ELF-1 (cell line): ENCODE measurements at regions not wholly inside any gene's neighbourhood (a gene's known extent, or its start where the extent isn't known, plus 50 kb on each side); places are given as distances from the start of the nearest gene placed in this dataset.
"Not testable (repeated sequence)": the region's sequence is repeated elsewhere in the genome, so short reads cannot be mapped to it uniquely, and the experiment has no call there.

Experiments used
- DNase-seq: peaks from one replicate; pipeline ENCODE4 v3.0.0-alpha.2; 2016; ENCODE audit warnings: low read depth, low spot score

DNA sequence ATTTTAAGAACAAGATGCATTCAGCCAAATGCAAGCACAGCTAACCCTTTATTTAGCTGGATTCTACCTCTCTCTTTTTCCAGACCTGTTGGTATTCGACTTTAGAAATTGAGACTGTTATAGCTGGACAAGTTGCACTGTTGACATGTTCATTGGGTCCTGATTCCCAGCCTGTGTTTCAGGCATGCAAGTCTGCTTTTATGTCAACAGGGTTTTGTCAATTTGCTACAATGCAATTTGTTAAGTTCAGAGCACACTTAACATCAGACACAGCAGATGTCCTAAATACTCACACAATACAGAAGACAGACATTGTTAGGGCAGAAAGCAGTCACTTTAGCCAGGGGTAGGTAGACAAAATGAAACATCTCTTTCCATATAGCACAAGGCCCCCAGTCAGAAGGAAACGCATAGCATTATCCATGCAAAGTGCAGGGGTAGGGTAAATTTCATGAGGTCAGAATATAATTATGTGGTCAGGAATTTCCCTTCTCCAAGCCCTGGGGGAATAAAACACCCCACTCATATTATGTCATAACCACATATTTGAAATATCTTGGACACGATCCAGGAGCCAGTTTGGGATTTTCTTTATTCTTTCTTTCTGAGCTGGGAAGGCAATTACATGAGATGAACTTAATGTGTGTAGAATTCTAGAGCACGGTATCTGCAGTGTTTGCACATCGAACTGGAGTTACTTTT is 504.1 kb downstream of the NTRK3 start:
- DNase-seq, result no peak

DNA sequence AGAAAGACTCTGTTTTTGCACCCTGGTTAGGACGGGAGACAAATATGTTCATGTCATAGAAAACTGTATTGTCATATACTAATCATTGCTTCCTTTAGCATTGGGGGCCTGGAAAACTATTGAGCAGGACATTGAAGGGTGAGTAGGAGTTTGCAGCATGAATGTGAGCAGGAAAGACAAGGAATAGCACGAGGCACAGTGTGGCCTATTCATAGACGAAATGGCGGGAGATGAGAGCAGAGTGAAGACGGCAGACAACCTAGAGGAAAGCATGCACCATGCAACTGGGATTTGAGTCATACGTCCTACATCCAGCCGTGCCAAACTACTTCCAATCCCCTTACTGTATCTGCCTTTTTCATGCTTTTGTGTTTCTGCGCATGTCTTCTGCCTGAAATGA is 508.1 kb downstream of the NTRK3 start:
- DNase-seq, result no peak

DNA sequence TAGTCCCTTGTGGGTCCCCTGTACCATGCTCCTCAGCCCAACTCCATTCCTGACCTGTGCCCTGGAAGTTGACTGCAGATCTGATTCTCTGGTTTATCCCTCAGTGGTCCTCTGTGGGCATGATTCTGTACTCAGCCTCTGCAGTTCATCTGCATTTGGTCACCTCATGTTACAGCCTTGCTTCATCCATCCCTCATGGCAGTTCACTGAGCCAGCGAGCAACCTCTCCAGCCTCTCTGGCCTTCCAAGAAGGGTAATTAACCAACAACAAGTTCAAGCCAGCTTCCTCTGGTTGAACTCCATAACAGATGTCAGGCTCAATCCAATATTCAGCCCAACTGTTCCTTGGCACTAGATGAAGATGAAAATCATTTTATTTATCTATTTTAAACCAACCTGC is 509.5 kb downstream of the NTRK3 start:
- no peak for DNase-seq

DNA sequence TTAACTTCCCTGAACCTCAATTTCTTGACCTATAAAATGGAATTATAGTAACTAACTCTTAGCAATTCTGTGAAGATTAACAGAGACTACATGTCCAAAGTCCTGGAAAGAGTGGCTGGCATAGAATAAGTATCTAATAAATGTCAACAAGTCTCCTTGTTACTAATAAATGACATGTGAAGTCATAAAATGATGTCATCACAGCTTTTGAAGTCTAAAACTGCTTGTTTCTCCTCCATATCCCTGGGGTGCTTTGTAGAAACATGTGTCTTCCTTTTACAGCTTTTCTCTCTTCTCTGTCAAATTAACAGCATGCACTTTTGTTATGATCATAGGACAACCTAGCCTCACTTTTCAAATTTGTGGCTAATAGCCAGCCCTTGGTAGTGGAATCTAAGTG is 510.2 kb downstream of the NTRK3 start:
- DNase-seq, result no peak

DNA sequence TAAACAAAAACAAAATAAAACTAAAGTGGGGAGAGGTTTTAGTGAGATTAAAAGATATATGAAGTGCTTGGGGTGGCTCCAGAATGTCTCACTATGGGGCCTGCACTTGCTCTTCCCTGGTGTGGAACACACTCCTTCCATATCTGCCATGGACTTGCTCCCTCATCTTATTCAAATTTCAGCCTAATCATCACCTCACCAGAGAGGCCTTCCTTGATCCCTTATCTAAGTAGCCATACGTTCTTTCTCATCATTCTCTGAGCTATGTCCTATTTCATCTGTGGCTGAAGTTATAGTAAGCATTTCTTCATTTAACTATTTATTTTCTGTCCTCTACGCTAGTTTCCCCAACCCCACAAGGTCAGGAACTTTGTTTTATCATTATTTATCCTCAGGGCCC is 511.7 kb downstream of the NTRK3 start:
- DNase-seq, result no peak

DNA sequence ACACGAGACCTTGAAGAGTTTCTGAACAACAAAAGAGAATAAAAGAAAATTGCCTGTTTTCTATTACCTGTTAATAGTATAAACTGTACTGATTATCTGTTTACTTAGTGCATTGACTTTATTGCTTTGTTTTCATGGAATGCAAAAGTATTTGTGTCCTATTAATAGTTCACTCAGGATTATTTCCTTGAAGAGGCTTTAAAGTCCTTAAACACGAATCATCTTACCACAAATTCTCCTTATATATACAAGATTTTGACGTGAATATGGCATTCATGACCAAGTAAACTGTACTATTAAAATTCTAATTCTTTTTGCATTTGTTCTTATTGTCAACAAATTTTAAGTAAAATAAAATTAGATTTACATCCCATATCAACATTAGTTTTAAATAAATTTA is 513.0 kb downstream of the NTRK3 start:
- DNase-seq, result no peak

DNA sequence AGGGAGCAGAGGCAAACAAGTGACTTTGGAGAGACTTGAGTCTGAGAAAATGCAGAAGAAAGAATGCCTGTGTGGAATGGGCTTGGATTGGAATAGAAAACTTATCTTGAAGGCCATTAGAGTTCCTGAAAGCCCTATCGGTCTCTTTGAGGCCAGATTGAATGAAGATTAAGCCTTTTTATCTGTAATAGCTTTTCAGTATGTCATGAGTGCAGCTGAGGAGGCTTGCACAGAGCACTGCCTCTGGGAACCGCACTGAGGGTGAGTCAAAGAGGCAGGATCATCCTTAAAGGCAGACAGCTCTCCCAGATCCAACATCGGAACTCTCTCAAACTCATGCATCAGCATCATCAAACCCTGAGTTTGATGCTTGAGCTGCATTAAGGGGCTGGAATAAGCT is 515.2 kb downstream of the NTRK3 start:
- DNase-seq, result no peak

DNA sequence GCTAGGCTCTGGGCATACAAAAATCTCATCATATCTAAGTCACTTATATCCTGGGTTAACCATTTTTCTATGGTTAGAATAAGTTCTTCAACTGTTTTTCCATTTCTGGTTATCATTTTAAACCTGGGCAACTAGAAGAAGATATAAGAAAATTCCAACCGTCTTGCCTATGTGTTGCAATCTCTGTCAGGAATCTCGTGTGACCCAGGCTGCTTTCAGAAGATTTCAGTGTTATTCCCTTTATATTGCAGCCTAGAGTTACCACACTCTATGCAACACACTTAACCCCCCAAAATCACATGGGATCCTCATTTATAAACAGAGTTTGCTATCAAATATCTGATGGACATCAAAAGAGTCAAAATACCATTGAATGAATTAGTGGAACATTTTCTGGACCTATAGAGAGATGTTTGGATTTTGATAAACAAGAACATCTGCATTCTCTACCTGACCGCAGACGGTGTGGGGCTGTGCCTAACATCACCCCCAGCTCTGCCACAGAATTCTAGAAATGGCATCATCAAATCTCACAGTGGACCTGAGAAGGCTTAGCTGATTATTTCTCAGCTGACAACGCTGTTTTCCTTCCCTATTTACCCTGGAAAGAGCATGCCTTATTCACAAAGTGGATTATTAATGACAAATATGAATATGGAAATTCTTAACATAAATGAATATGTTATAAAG is 515.7 kb downstream of the NTRK3 start:
- no peak for DNase-seq

DNA sequence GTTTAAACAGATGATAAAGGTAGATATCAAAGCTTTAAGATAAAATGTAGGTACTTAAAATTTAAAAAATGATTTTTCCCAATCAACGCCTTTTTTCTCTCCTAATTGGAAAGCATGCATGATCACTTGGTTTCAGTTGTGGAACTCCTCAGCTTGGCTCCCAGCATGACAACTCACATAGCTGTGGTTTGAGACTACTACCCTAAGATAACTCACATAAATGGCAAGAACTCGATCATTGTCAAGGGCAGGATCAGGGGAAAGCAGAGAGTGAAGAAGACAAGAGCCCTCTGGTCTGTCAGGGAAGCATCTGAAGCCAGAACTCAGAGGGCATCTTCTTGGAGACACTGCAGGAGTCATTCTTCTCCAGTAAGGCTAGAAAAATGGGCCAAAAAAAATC is 516.7 kb downstream of the NTRK3 start:
- no peak for DNase-seq

DNA sequence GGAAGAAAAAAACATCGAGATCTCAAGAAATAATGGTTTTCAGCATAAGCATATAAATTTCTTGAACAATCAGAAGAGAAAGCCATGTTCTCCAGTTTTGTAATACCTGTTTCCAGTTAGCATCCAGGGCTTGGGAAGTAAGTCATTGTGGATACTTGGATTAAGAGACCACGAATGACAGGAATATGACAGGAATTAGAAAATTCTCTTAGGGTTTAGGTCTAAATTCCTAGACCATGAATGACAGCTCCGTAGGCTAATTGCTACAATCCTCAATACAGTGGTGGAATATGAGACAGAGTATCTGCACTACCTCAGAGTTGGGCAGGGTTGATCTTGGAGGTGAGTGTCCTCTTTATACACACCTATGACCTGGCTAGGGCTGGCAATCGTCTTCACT is 517.5 kb downstream of the NTRK3 start:
- no peak for DNase-seq

DNA sequence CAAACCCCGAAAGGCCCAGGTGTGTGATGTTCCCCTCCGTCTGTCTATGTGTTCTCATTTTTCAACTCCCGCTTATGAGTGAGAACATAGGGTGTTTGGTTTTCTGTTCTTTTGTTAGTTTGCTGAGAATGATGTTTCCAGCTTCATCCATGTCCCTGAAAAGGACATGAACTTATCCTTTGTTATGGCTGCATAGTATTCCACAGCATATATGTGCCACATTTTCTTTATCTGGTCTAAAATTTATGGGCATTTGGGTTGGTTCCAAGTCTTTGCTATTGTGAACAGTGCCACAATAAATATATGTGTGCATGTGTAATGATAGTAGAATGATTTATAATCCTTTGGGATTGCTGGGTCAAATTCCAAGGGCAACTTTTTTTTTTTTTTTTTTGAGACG is 519.1 kb downstream of the NTRK3 start:
- DNase-seq, result not testable (repeated sequence)

DNA sequence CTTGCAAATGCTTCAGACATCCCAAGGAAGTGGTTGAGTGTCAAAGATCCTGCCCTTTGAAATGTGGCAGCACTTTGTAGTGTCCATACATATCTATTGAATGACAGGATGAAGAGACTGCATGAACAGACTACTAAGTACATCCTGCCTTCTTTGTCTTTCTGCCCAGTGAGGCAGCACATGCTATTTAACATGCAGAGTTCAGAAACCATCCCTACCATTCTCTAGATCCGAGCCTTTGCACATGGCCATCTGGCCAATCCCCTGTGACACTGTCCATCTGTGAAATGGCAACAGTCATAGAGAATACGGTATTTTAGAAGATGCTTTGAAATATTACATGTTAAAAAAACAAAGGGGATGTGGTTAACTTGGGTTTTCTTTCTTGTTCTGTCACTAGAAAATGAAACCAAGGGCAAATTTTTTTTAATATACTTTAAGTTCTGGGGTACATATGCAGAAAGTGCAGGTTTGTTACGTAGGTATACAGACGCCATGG is 519.6 kb downstream of the NTRK3 start:
- no peak for DNase-seq

DNA sequence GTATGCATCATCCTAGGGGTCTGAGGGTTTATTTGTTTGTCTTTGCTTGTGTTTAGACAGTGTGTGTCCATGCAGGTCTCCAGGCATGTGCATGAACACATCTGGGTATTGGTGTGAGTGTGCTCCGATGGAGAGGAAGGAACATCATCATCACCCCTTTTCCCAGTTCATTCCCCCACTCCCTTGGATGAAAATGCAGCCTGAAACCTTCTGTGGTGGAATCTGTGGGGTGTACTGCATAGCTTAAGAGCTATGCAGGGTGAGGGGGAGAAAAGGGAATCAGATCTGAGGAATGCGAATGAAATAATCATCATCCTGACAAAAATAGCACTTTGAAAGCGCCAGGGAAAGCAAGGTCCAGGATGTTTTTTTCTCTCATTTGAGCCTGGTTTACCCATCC is 520.1 kb downstream of the NTRK3 start:
- no peak for DNase-seq

DNA sequence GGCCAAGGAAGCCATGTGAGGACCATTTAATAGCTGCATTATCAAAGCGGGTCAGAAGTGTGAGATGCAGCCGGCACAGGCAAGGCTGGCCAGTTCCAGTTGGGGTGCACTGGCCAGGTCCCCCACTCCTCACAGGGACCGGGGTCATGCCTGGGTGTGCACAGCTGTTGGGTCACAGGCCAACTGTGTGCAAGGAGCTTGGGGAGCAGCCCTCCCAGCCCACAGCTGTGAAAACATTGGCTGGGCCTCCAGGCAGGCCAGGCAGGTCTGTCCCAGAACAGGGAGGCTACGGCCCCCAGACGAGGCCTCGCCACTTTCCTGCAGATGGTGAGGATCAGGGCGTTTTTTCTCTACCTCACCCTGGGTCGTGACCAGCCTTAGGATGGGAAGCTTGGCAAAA is 521.0 kb downstream of the NTRK3 start:
- no peak for DNase-seq

DNA sequence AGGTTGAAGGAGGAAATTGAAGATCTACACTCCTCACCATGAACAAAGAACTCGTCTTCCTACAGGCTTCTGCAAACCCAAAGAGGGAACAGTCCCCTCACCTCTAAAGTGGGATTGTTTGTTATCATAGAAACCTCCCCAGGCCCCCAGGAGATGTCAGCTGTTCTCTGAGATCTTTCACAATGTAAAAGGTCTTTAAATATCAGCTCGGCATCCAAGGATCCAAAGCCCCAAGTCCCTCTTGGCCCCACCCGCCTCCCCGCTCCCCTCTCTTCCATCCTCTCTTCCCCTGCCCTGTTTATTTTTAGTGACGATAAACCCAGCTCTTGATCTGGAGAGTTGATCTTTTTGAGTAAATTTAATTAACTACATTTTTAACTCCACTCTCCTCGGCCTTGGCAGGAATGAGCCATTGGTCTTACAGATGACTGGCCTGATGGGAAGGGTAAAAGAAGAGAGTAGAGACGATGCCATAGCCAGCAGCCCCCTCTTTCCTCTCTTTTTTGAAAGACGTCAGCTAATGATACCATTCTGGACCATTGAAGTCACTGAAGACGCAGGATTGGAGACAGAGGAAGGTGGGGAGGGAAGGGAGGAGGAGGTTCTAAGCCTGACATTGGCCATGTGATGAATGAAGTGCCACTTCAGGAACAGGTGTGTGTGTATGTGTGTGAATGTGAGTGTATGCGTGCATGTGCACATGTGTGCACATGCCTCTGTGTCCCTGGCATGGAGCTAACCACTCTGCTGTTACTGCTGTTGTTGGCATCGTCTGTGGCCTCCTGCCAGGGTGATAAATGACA is 521.8 kb downstream of the NTRK3 start:
- no peak for DNase-seq

DNA sequence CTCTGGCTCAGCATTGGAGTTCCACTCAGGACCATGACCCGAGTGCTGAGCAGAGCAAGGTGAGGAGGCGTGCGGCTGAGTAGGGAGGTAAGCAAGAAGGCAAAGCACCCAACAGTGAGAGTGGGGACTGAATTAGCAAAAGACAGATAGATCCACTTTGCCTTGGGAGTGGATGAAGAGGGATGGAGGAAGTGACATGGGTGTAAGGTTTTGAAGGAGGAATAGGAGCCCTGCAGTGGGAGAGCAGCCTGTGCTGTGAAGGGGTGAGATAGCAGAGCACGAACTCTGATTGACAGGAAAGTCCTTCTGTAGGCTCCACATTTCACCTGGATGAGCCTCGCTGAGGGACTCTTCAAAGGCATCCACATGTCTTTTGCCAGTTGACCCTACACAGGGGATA is 522.6 kb downstream of the NTRK3 start:
- DNase-seq, result no peak

DNA sequence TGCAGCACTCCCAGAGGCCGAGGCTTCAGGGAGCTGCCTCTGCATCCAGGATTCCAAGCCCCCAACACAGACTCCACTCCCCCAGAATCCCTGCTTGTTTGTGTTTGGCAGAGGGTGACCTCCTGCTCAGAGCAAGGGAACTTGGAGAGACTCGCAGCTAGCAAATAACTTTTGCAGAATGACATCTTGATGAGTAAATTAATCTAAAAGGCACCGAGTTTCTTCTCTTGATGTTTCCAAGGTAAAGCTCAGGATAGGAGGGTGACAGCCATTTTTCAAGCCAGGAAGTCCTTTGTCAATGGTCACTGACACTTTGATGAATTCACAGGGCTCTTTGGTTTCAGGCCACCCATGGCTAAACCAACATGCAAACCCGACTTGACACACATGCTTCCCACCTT is 523.0 kb downstream of the NTRK3 start:
- DNase-seq, result no peak

DNA sequence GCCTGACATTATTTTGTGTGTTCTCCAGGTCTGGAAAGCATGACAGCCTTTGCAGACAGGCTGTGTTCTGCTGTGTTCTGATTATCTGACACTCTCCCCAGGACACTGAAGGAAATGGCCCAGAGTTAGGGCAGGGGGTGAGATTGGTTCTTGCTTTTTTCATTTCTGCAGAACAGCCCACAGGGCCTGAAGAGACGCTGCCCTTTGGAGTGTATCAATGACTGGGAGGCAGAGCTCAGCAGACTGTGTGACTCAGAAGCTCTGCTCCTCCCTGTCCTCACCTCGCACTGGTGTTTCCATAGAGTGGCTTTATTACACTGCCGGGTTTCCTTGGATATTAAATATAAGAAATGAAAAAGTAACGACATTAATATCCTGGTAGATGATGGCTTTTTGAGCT is 523.6 kb downstream of the NTRK3 start:
- peak; percentile 7 for DNase-seq

DNA sequence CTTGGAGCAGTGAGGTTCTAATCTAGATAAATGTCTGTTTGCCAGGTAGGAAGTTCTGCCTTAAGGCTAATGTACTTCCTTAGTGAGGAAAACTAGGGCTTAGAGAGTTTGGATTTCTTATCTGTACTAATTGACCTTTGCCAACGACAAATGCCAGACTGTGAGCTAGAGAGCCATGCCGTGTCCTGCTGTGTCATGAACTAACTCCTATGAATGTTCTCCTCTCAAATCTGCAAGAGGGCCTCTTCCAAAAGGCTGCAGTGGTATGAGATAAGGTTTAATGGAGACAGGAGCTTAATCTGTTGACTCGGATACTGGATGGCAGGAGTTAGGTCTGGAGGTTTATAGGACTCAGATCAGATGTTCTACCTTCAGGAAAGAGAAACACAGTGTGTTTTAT is 524.9 kb downstream of the NTRK3 start:
- DNase-seq, result peak; percentile 6

DNA sequence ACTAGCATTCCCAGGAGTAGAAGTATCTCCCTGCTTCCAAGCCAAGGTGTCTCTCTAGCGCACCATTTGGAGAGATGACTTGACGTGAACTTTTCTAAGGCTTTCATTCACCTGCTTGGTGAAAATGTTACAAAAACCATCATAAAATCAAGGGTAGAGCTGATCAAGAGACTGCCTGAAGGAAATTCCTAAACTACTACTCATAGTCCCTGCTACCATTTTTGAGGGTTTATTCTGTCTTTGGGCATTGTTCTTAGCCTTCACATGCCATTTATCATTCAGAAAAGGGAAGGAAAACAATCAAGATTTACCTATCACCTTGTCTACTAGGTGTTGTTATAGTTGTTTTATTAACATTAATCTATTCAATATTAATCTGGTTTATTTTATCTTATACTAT is 525.8 kb downstream of the NTRK3 start:
- DNase-seq, result no peak

DNA sequence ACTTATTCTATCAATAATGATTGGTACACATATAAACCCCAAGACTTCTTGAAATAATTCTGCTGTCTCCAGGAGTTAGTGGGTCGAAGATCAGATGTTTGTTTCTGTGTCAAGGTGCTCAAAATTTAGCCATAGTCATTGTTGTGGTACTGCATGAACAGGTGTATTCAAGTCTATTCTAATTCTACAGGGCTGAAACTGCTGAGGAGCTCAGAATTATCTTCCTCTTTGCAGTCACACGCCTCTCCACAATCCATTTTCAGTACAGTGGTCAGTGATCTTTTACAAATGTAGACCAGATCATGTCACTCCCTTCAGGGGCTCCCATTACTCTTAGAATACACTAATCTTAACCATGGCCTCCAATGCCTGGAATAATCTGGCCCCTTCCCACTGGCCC is 527.5 kb downstream of the NTRK3 start:
- DNase-seq, result no peak

DNA sequence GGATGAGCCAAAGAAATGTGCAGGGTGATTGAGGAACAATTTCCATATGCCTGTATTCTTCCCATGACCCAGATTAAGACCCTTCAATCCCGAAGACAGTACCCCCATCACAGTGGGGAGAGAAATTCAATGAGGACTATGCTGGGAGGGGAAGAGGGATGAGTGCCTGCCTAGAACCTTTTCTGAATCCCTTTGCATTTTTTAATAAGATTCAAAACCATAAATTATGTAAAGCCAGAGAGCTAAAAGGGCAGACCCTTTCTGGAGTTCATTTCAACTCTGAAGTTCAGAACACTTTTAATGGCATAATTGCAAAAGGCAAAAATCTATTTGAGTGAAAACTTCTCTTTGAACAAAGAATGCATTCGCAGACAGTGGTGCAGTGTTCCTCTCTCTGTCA is 529.5 kb downstream of the NTRK3 start:
- no peak for DNase-seq

DNA sequence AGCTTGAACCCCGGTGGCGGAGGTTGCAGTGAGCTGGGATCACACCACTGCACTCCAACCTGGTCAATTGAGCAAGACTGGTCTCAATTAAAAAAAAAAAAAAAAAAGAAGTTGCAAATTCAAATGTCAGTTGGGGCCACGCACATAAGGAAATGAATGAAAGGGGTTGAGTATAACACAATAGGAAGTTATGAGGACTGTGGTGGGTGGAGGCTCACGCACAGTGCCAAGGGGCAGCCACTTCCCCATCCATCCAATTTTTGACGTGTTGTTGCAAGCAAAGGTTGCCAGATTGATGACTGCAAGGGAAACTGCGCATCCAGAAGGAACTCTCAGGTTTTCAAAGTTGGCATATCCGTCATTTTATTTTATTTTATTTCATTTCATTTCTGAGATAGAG is 532.2 kb downstream of the NTRK3 start:
- DNase-seq, result no peak
